Loucy (cell line): ENCODE measurements at regions not wholly inside any gene's neighbourhood (a gene's known extent, or its start where the extent isn't known, plus 50 kb on each side); places are given as distances from the start of the nearest gene placed in this dataset.

ENCODE experiments used
- CTCF ChIP-seq: fragments of 200-600 bp; sonication (generic); conservative IDR thresholded peaks from 2 replicates; pipeline ENCODE4 v1.5.1; 2014; ENCODE audit warnings: mild to moderate bottlenecking, antibody characterized with exemption, low read length
- EZH2phosphoT487 ChIP-seq: fragments of 200-600 bp; IDR thresholded peaks from 2 replicates; pipeline ENCODE4 v1.6.1; 2018; ENCODE audit warnings: antibody characterized with exemption, mild to moderate bottlenecking, moderate library complexity, borderline replicate concordance

DNA sequence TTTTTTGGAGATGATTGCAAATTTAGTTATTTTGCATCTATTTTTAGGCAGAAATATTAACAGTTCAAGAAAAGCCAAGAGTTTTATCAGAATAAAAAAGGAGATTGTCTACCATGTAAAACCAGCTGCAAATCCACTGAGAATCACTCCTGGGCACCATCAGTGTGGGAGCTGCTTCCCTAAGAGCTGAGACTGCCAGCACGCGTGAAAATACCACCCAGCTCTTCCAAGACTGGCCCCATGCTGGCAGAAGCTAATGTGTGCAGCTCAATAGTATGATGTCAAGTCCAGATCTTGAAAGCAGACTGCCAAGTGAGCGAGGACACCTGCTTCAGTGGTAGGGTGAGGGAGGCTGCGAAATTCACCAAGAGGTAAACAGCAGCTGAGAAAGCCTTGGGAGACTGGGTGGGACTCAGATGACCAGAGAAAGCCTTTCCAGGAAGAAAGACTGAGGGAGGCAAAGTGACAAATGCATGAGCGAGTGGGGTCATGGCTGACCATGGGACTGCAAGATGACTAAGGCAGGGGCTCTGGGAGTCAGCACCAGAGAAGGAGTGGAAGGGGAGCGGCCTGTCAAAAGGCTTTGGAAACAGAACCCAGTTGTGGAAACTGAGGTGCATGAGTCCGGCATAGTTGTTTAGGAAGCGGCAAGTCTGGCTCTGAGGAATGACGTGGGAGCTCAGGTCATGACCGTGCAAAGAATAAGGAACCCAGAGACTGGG lies 200.9 kb downstream of the GADD45G start:
- TF ChIP-seq CTCF (no peak), EZH2phosphoT487 (no peak)
